ENCODE measurements at regions not wholly inside any gene's neighbourhood (a gene's known extent, or its start where the extent isn't known, plus 50 kb on each side); places are given as distances from the start of the nearest gene placed in this dataset.

GRCh38 chr2:2519381-2519780 is 188.3 kb upstream of the MYT1L start:
- DNase-seq, result no peak
- no peaks in the 10 kb centered on the region for H3K27me3 Mint-ChIP-seq
- no peak overlapping the region for H3K4me3 Mint-ChIP-seq
- peaks cover 3% of the 10 kb centered on the region for H3K9me3 Mint-ChIP-seq
- no peak for ATAC-seq (ENCODE audit: low read depth)
- H3K36me3 Mint-ChIP-seq (ENCODE audit: low read depth), result no peaks in the 10 kb centered on the region
- TF ChIP-seq CTCF (IDR thresholded peaks at IDR 0.05), result no peak
- intact Hi-C loops (cut with micrococcal nuclease), result no loop called here
- CTCF ChIA-PET, result no interaction called here
- POLR2A ChIA-PET, result no interaction called here
- no peak overlapping the region for H3K27ac Mint-ChIP-seq
- H3K4me1 Mint-ChIP-seq, result no peaks in the 10 kb centered on the region

GRCh38 chr2:2517399-2517798 is 186.3 kb upstream of the MYT1L start:
- H3K4me3 Mint-ChIP-seq, result no peak overlapping the region
- no peak for ATAC-seq (ENCODE audit: low read depth)
- ChIA-PET CTCF (no interaction called here), POLR2A (interaction anchor here (0.7 kb wide), 1 partner anchor 21 kb away, joined by 3 read pairs; no protein-coding TSS in a partner anchor)
- H3K27ac Mint-ChIP-seq, result no peak overlapping the region
- DNase-seq, result no peak
- H3K27me3 Mint-ChIP-seq, result no peaks in the 10 kb centered on the region
- intact Hi-C loops (cut with micrococcal nuclease), result no loop called here
- H3K4me1 Mint-ChIP-seq, result no peaks in the 10 kb centered on the region
- no peaks in the 10 kb centered on the region for H3K36me3 Mint-ChIP-seq (ENCODE audit: low read depth)
- H3K9me3 Mint-ChIP-seq, result peaks cover 3% of the 10 kb centered on the region
- no peak for TF ChIP-seq CTCF (IDR thresholded peaks at IDR 0.05)

DNA sequence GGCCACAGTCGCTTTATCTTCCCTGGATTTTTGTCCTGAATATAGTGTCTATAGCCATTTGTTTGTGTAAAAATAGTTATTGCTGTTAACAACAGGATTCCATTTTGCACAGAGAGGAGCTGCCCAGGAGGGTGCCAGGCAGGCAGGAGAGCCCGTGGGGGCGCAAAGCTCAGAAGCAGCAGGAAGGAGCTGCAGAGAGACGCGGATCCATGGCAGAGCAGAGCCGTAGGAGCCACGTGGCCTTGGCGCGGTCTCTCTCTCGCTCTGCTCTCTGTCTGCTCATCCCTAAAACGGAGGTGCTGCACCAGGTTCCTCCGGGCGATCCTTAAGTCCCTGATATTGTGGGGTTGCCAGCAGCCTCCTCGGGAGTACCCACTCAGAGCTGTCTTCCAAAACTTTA is 185.3 kb upstream of the MYT1L start:
- Mint-ChIP-seq H3K4me3 (no peak overlapping the region), H3K36me3 (ENCODE audit: low read depth) (no peaks in the 10 kb centered on the region), H3K9me3 (no peaks in the 10 kb centered on the region), H3K4me1 (no peaks in the 10 kb centered on the region), H3K27me3 (no peaks in the 10 kb centered on the region), H3K27ac (no peak overlapping the region)
- DNase-seq (no peak), ATAC-seq (ENCODE audit: low read depth) (no peak)
- CTCF ChIA-PET, result no interaction called here
- TF ChIP-seq CTCF (IDR thresholded peaks at IDR 0.05), result no peak
- POLR2A ChIA-PET, result no interaction called here
- intact Hi-C loops (cut with micrococcal nuclease), result no loop called here

- POLR2A ChIA-PET, result no interaction called here
- Mint-ChIP-seq H3K27me3 (no peaks in the 10 kb centered on the region), H3K9me3 (no peaks in the 10 kb centered on the region), H3K4me3 (no peak overlapping the region), H3K27ac (no peak overlapping the region), H3K4me1 (no peaks in the 10 kb centered on the region), H3K36me3 (ENCODE audit: low read depth) (no peaks in the 10 kb centered on the region)
- CTCF ChIA-PET, result no interaction called here
- ATAC-seq (ENCODE audit: low read depth), result no peak
- TF ChIP-seq CTCF (IDR thresholded peaks at IDR 0.05), result no peak
- no peak for DNase-seq
- intact Hi-C loops (cut with micrococcal nuclease), result no loop called here
These were observed 181.9 kb upstream of the MYT1L start for GRCh38 chr2:2512931-2513330.

DNA sequence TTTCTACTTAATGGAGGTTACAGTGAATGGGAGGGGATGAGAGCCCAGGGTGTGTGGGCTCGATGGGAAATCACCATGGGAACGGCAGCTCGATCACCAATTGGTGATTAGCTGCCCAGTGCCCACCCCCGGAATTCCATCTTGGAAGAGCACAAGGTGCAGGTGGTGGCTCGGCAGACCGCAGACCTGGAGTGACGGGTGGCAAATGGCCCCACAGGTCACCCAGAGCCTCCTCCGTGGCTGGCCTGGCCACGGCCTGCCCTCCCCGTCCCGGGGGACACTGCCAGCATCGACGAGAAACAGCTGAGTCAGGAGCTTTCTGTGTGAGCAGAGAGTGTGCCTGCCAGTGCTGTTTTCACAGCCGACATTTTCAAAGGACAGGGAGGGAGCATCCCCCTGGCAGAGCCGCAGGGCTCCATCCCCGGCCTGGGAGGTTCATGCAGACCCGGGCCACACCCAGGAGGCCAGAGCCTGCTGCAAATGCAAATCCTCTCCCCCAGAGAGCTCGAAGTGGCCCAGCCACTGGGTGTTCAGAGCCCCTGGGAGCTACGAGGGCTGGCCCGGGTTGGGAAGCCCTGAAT is 176.4 kb upstream of the MYT1L start:
- no peak overlapping the region for H3K4me3 Mint-ChIP-seq
- no peak overlapping the region for H3K27ac Mint-ChIP-seq
- H3K4me1 Mint-ChIP-seq, result no peaks in the 10 kb centered on the region
- ChIA-PET CTCF (no interaction called here), POLR2A (no interaction called here)
- TF ChIP-seq CTCF (IDR thresholded peaks at IDR 0.05), result no peak
- no peaks in the 10 kb centered on the region for H3K27me3 Mint-ChIP-seq
- ATAC-seq (ENCODE audit: low read depth) (no peak), DNase-seq (no peak)
- H3K36me3 Mint-ChIP-seq (ENCODE audit: low read depth), result no peaks in the 10 kb centered on the region
- no peaks in the 10 kb centered on the region for H3K9me3 Mint-ChIP-seq
- intact Hi-C loops (cut with micrococcal nuclease), result no loop called here
